Suprapubic skin (tissue), 4 donors: ENCODE measurements at regions not wholly inside any gene's neighbourhood (a gene's known extent, or its start where the extent isn't known, plus 50 kb on each side); places are given as distances from the start of the nearest gene placed in this dataset.

Experiments used
- DNase-seq, 2 donors: peaks; one replicate each; pipeline ENCODE4 v3.0.0-alpha.2; 2019; ENCODE audit warnings: low spot score in 2 of 2
- H3K27ac ChIP-seq: fragments of 200-600 bp; sonication (generic); one replicate; pipeline ENCODE4 v1.5.1; 2019
- H3K27me3 ChIP-seq: fragments of 200-600 bp; sonication (generic); one replicate; pipeline ENCODE4 v1.5.1; 2019
- H3K36me3 ChIP-seq: fragments of 200-600 bp; sonication (generic); one replicate; pipeline ENCODE4 v1.5.1; 2019
- H3K4me1 ChIP-seq: fragments of 200-600 bp; sonication (generic); one replicate; pipeline ENCODE4 v1.5.1; 2019
- H3K4me3 ChIP-seq: fragments of 200-600 bp; sonication (generic); one replicate; pipeline ENCODE4 v1.5.1; 2019; ENCODE audit warnings: mild to moderate bottlenecking
- H3K9me3 ChIP-seq: fragments of 200-600 bp; sonication (generic); one replicate; pipeline ENCODE4 v1.5.1; 2019
- CTCF ChIP-seq, 2 donors: fragments of 200-600 bp in 1 of 2; fragments of 450-650 bp in 1 of 2; sonication (generic) in 1 of 2; IDR thresholded peaks; one replicate each; pipeline ENCODE4 v1.5.1; 2016 to 2019; ENCODE audit warnings: antibody characterized with exemption in 2 of 2, mild to moderate bottlenecking in 1 of 2, moderate library complexity in 1 of 2
- EP300 ChIP-seq: sonication (generic); formaldehyde crosslinking; IDR thresholded peaks from one replicate; pipeline ENCODE4 v1.6.1; 2017; ENCODE audit warnings: antibody characterized with exemption
- POLR2A ChIP-seq, 2 donors: fragments of 450-650 bp; IDR thresholded peaks; one replicate each; pipeline ENCODE4 v1.6.1; 2017; ENCODE audit warnings: antibody characterized with exemption in 2 of 2, mild to moderate bottlenecking in 2 of 2, moderate library complexity in 2 of 2
- POLR2AphosphoS5 ChIP-seq, 3 donors: sonication (generic); formaldehyde crosslinking; IDR thresholded peaks; one replicate each; pipeline ENCODE4 v1.6.1; 2017; ENCODE audit warnings: antibody characterized with exemption in 3 of 3
- WGBS: methylation state at CpG from one replicate; pipeline ENCODE4 v1.1.5; 2018; 5-methylcytosine and 5-hydroxymethylcytosine counted together

- H3K36me3 ChIP-seq, result no peaks in the 10 kb centered on the region
- H3K27ac ChIP-seq, result no peak overlapping the region
- no peaks in the 10 kb centered on the region for H3K9me3 ChIP-seq
- H3K4me1 ChIP-seq, result peaks cover 12% of the 10 kb centered on the region
- no peak for DNase-seq
- H3K27me3 ChIP-seq, result no peaks in the 10 kb centered on the region
- TF ChIP-seq EP300 (no peak), POLR2AphosphoS5 (IDR thresholded peaks at IDR 0.05) (no peak), CTCF (IDR thresholded peaks at IDR 0.05) (no peak), POLR2A (IDR thresholded peaks at IDR 0.05) (no peak)
- WGBS, result 39% methylated on average over 2 of the region's 2 CpGs
- no peak overlapping the region for H3K4me3 ChIP-seq
Observed at GRCh38 chr3:157786211-157786610, 283.0 kb upstream of the VEPH1 start.

- Histone ChIP-seq H3K27ac (no peak overlapping the region), H3K4me1 (peaks cover 12% of the 10 kb centered on the region), H3K27me3 (no peaks in the 10 kb centered on the region), H3K9me3 (no peaks in the 10 kb centered on the region), H3K4me3 (no peak overlapping the region), H3K36me3 (no peaks in the 10 kb centered on the region)
- no peak for DNase-seq
- TF ChIP-seq EP300 (no peak), POLR2A (IDR thresholded peaks at IDR 0.05) (no peak), POLR2AphosphoS5 (IDR thresholded peaks at IDR 0.05) (no peak), CTCF (IDR thresholded peaks at IDR 0.05) (no peak)
- 31% methylated on average over 6 of the region's 6 CpGs for WGBS
Observed at GRCh38 chr3:157785102-157785826, 282.0 kb upstream of the VEPH1 start.

- no peak for DNase-seq
- H3K4me3 ChIP-seq, result no peak overlapping the region
- no peaks in the 10 kb centered on the region for H3K9me3 ChIP-seq
- H3K36me3 ChIP-seq, result no peaks in the 10 kb centered on the region
- H3K27me3 ChIP-seq, result no peaks in the 10 kb centered on the region
- no peak for TF ChIP-seq EP300
- no peak for TF ChIP-seq CTCF (IDR thresholded peaks at IDR 0.05)
- TF ChIP-seq POLR2AphosphoS5 (IDR thresholded peaks at IDR 0.05), result no peak
- no peak for TF ChIP-seq POLR2A (IDR thresholded peaks at IDR 0.05)
- 74% methylated on average over 2 of the region's 2 CpGs for WGBS
- H3K4me1 ChIP-seq, result peaks cover 12% of the 10 kb centered on the region
- H3K27ac ChIP-seq, result no peak overlapping the region
Observed at GRCh38 chr3:157782236-157782635, 279.0 kb upstream of the VEPH1 start.

- TF ChIP-seq POLR2A (IDR thresholded peaks at IDR 0.05), result no peak
- no peak for TF ChIP-seq CTCF (IDR thresholded peaks at IDR 0.05)
- TF ChIP-seq EP300, result no peak
- no peak for TF ChIP-seq POLR2AphosphoS5 (IDR thresholded peaks at IDR 0.05)
- no peaks in the 10 kb centered on the region for H3K36me3 ChIP-seq
- no peak overlapping the region for H3K27ac ChIP-seq
- no peaks in the 10 kb centered on the region for H3K9me3 ChIP-seq
- no peak overlapping the region for H3K4me3 ChIP-seq
- no peaks in the 10 kb centered on the region for H3K27me3 ChIP-seq
- DNase-seq, result no peak
- H3K4me1 ChIP-seq, result no peaks in the 10 kb centered on the region
- WGBS, result 91% methylated on average over 2 of the region's 2 CpGs
Observed at GRCh38 chr3:157776861-157777260, 273.6 kb upstream of the VEPH1 start.

GRCh38 chr3:157775446-157775845 is 272.2 kb upstream of the VEPH1 start:
- H3K4me1 ChIP-seq, result no peaks in the 10 kb centered on the region
- H3K27ac ChIP-seq, result no peak overlapping the region
- no peaks in the 10 kb centered on the region for H3K27me3 ChIP-seq
- TF ChIP-seq CTCF (IDR thresholded peaks at IDR 0.05) (no peak), POLR2AphosphoS5 (IDR thresholded peaks at IDR 0.05) (no peak), POLR2A (IDR thresholded peaks at IDR 0.05) (no peak), EP300 (no peak)
- DNase-seq, result no peak
- H3K9me3 ChIP-seq, result no peaks in the 10 kb centered on the region
- H3K36me3 ChIP-seq, result no peaks in the 10 kb centered on the region
- no peak overlapping the region for H3K4me3 ChIP-seq
